Neural cell (in vitro differentiated cells): ENCODE measurements at regions not wholly inside any gene's neighbourhood (a gene's known extent, or its start where the extent isn't known, plus 50 kb on each side); places are given as distances from the start of the nearest gene placed in this dataset.

Experiments
- EP300 ChIP-seq: fragments of 450-650 bp; conservative IDR thresholded peaks from 2 replicates; pipeline ENCODE4 v1.6.1; 2014; ENCODE audit warnings: antibody characterized with exemption, mild to moderate bottlenecking, moderate library complexity; ENCODE audit not compliant: poor library complexity, severe bottlenecking
- EZH2 ChIP-seq: fragments of 200-600, 300-800 bp; shearing (Covaris generic), sonication (generic); IDR thresholded peaks from 2 replicates; pipeline ENCODE4 v1.6.1; 2014; ENCODE audit warnings: antibody characterized with exemption, low read length, borderline replicate concordance, mild to moderate bottlenecking; ENCODE audit not compliant: insufficient read depth, poor library complexity, severe bottlenecking
- POLR2AphosphoS5 ChIP-seq: IDR thresholded peaks from 2 replicates; pipeline ENCODE4 v1.6.1; 2012
- RAD21 ChIP-seq: fragments of 450-650 bp; conservative IDR thresholded peaks from 2 replicates; pipeline ENCODE4 v1.6.1; 2014; ENCODE audit warnings: antibody characterized with exemption, mild to moderate bottlenecking, moderate library complexity
- REST ChIP-seq: IDR thresholded peaks from 2 replicates; pipeline ENCODE4 v1.6.1; 2012; ENCODE audit warnings: borderline replicate concordance
- TAF1 ChIP-seq: IDR thresholded peaks from 2 replicates; pipeline ENCODE4 v1.6.1; 2012; ENCODE audit warnings: low read depth
- TF ChIP-seq, protein P1 (sequence below): fragments of 450-650 bp; IDR thresholded peaks from 2 replicates; pipeline ENCODE4 v1.5.1; 2014; ENCODE audit warnings: antibody characterized with exemption, mild to moderate bottlenecking, moderate library complexity; ENCODE audit not compliant: poor library complexity, severe bottlenecking

GRCh38 chr13:50580684-50581305 lies 262.7 kb downstream of the DLEU7 start:
- TF ChIP-seq EP300 (no peak), EZH2 (no peak), POLR2AphosphoS5 (no peak), REST (no peak), RAD21 (no peak), TAF1 (no peak)
- TF ChIP-seq, protein P1, sequence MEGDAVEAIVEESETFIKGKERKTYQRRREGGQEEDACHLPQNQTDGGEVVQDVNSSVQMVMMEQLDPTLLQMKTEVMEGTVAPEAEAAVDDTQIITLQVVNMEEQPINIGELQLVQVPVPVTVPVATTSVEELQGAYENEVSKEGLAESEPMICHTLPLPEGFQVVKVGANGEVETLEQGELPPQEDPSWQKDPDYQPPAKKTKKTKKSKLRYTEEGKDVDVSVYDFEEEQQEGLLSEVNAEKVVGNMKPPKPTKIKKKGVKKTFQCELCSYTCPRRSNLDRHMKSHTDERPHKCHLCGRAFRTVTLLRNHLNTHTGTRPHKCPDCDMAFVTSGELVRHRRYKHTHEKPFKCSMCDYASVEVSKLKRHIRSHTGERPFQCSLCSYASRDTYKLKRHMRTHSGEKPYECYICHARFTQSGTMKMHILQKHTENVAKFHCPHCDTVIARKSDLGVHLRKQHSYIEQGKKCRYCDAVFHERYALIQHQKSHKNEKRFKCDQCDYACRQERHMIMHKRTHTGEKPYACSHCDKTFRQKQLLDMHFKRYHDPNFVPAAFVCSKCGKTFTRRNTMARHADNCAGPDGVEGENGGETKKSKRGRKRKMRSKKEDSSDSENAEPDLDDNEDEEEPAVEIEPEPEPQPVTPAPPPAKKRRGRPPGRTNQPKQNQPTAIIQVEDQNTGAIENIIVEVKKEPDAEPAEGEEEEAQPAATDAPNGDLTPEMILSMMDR, result no peak
